NCI-H82 treated with DMSO at 0.1 percent for 48 hours (cell line): ENCODE measurements at regions not wholly inside any gene's neighbourhood (a gene's known extent, or its start where the extent isn't known, plus 50 kb on each side); places are given as distances from the start of the nearest gene placed in this dataset.
"Not testable (repeated sequence)": the region's sequence is repeated elsewhere in the genome, so short reads cannot be mapped to it uniquely, and the experiment has no call there.

Source experiments
- DNase-seq: peaks from one replicate; lab custom pipeline; 2025; ENCODE audit not compliant: unreplicated experiment; lab: John Stamatoyannopoulos, UW

DNA sequence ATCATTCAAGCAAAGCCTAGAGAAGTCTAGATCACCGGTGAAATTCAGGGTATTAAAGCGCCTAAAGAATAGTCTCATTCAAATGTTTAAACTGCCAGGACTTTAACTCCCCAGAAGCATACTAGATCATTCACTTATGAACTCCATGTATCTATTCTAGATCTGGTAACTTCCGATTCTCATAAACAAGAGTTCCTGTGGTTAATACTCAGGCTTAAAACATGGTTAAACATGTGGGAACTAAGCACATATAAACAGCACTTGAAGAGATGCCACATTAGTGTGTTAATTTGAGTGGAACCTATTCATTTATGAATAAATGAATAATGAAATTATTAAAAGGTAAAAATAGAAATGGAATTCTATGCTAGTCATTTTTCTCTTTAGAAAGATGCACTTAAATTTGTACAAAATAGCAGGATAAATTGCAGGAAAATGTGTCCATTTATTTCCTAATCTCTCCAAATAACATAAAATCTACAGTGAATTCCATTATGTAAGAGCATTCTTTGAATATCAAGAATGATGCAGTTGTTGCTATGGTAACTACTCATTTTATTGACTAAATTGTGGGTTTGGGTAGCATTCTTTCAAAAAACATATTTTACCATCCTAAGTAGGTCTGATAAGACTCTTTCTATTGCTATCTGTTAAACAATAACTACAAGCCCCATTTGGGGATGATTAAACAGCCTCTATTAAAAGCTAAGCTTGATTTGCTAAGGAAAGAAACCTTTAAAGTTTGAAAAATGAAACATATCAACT lies 147.6 kb upstream of the TMEM168 start:
- no peak for DNase-seq

DNA sequence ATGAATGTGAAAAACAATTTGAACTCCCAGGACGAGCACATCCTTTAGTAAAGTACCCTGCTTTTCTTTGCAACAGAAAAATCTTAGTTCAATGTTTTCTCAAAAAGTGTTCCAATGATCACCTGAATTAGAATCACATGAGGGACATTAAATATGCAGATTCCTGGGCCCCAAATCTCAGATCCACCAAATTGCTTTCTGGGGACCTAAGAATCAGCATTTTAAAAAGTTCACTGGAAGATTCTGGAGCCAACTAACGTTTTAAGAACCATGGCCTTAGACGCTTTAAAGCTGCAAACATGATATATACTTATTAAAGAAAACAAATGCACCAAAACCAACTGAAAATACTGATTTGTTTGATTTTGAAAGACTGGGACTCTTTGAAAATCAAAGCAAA lies 143.4 kb upstream of the TMEM168 start:
- no peak for DNase-seq

DNA sequence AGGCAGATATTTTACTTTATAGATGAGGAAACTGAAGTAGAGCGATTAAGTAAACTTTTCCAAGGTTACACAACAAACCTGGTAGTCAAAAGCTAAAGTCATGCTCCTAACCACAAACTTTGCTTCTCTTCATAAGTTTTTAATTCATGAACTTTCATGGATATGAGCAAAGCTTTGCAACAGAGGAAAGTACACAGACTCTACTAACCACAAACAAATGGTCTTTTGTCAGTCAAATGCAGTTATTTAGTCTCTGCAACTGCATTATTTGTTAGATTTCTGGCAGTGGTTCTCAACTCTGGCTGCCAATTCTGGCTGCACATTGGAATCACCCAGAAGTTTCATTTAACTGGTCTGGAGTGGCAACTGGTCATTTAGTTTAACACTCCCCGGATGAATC lies 140.6 kb upstream of the TMEM168 start:
- no peak for DNase-seq

DNA sequence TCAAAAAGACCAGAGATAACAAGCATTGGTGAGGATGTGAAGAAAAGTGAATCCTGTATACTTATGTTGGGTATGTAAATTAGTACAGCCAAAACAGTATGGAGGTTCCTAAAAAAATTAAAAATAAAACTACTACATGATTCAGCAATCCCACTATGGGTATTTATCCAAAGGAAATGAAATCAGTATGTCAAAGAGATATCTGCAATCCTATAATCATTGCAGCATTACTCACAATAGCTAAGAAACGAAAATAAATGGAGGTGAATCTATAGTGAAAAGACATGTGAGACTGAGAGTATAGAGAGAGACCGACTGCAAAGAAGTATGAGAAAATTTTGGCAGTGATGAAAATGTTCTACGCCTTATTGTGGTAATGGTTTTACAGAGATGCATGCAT lies 139.2 kb upstream of the TMEM168 start:
- no peak for DNase-seq

DNA sequence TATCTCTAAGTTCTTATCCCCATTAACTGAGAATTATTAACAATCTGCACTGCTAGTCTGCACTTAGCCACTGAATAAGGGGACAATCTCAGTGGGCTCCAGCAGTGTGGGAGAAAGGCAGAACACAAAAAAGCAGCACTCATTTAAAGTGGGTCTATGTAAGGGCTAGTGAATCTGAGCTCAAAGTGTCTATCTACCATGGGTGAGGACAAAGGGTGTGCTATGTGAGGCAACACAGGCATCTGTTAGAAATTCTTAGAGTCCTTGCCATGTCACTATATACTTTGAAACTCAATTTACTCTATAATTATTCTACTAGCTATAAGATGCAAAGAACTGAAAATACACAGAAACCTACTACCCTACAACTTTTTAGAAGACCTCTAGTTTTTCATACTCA lies 135.8 kb upstream of the TMEM168 start:
- no peak for DNase-seq

DNA sequence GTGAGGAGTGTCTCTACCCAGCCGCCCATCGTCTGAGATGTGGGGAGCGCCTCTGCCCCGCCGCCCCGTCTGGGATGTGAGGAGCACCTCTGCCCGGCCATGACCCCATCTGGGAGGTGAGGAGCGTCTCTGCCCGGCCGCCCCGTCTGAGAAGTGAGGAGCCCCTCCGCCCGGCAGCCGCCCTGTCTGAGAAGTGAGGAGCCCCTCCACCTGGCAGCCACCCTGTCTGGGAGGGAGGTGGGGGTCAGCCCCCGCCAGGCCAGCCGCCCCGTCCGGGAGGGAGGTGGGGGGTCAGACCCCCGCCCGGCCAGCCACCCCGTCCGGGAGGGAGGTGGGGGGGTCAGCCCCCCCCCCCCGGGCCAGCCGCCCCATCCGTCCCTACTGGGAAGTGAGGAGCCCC lies 132.4 kb upstream of the TMEM168 start:
- not testable (repeated sequence) for DNase-seq

DNA sequence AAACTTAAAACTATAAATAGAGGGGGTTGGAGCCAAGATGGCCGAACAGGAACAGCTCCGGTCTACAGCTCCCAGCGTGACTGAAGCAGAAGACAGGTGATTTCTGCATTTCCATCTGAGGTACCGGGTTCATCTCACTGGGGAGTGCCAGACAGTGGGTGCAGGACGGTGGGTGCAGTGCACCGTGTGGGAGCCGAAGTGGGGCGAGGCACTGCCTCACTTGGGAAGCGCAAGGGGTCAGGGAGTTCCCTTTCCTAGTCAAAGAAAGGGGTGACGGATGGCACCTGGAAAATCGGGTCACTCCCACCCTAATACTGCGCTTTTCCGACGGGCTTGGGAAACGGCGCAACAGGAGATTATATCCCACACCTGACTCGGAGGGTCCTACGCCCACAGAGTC lies 126.2 kb upstream of the TMEM168 start:
- not testable (repeated sequence) for DNase-seq

DNA sequence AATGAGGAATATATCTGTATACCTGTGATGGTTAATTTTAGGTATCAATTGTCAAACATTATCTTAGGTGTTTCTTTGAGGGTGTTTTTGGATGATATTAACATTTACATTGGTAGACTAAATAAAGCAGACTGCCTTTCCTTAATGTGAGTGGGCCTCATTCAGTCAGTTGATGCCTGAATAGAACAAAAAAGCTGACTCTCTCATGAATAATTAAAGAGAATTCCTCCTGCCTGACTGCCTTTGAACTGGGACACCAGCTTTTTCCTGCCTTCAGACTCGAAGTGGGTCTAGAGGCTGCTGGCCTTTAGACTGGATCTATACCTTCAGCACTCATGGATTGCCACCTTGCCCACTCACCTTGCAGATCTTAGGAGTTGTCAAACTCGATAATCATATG lies 117.9 kb upstream of the TMEM168 start:
- DNase-seq = no peak

DNA sequence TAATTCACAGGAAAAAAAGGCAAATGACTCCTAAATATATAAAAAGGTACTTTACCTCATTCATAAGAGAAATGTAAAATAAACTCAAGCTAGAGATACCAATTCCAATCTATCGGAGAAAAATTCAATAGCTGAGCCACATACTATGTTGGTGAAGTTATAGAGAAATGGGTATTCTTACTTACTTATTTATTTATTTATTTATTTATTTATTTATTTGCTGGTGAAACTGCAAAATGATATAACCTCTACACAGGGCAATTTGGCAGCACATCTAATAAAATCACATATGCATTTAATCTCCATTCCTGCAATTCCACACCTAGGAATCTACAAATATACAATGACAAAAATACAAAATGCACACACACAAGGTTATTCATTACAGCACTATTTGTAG lies 117.5 kb upstream of the TMEM168 start:
- no peak for DNase-seq

DNA sequence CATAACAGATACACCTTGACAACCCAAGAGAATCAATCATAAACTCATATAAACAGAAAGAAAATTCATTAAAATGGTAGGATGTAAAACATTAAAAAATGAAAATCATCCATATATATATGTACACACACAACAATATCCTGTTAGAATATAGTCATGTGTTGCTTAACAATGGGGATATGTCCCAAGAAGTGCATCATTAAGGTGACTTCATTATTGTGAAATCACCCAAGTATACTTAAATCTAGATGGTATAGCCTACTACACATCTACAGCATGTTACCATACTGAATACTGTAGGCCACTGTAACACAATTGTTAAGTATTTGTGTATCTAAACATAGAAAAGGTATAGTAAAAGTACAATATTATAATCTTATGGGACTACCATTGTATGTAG lies 115.8 kb upstream of the TMEM168 start:
- DNase-seq = no peak

DNA sequence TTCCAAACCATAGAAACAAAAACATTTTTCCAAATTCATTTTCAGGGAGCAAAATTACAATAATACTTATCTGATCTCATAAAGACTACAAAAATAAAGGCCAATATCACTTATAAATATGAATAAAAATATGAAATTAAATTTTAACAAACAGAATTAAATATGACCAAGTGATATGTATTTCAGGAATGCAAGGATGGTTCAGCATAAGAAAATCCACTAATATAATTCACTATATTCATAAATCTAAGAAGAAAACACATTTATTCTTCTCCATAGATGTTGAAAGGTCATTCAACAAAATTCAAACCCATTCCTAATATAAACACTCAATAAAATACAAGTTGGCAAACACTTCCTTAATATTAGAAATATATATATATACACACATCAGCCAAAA lies 115.2 kb upstream of the TMEM168 start:
- no peak for DNase-seq

DNA sequence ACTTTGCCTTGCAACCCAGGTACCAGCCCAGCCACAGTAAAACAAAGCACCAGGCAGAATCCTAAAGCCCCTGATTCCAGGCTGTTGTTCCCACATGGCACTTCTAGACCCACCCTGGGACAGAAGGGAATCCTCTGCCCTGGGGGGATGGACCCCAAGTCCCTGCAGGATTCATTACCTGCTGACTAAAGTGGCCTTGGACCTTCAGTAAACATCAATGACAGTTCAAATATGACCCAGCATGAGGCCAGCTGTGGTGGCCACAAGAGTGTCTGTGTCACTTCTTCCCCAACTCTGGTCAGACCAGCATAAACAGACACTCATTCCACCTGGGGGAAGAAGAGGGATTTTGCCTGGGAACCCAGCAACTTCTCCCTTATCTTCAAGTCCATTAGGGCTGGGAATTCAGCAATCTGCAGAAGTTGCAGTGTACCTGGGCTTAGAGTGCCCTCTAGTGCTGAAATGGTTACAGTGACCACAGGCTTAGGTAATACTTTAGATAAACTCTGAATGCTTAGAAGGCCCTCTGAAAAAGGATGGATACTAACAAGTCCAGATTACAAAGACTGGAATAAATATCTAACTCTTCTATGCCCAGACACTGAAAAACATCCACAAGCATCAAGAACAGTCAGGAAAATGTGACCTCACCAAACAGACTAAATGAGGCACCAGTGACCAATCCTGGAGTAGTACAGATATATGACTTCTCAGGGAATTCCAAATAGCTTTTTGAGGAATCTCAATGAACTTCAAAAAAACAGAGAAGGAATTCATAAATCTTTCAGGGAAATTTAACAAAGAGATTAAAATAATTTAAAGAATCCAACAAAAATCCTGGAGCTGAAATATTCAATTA lies 108.5 kb upstream of the TMEM168 start:
- DNase-seq = peak; percentile 43

DNA sequence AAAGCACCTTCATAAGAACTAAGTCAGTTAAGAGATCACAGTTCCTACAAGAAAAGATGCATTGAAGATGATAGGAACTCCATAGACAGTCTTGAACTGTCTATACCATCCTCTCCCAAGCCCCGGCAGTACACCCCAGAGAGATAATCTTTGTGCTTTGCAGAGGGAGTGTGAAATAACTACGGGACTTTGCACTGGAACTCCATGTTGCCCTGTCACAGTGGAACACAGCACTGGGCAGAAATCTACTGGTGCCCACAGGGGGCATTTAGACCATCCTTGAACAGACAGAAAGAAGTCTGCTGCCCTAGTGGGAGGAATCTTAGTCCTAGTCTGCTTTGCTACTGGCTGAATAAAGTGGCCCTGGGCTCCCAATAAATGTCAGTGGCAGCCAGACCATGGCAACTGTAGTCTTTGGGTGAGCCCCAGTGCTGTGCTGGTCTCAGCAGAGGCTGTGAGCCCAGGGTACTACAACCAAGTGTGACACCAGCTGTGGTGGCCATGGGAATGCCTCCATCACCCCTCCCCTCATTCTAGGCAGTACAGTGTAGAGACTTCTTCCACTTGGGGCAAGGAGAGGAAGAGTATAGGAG lies 107.7 kb upstream of the TMEM168 start:
- DNase-seq = no peak

DNA sequence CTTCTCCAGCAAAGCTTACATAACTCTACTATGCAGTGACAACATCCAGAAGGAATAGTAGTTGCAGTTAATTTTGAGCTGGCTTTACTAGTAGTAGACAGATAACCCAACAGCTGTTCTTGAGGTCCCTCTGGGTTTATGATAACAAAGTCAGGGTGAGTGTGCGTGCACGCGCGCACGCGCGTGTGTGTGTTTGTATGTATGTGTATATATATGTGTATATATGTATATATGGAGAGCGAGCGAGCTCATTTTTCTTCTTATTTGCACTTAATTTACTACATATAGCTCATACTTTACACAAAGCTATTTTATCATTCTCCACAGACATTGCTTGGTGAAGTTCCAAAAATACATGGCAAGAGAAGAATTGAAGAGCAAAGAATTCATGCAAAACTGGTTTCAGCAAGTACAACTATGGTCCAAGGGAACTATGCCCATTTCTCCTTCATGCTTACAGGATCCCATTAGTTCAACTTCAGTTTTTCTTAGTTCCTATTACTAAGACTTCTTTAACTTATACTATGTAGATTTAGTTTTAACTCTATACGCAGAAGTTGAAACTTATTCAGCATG lies 105.9 kb upstream of the TMEM168 start:
- no peak for DNase-seq

DNA sequence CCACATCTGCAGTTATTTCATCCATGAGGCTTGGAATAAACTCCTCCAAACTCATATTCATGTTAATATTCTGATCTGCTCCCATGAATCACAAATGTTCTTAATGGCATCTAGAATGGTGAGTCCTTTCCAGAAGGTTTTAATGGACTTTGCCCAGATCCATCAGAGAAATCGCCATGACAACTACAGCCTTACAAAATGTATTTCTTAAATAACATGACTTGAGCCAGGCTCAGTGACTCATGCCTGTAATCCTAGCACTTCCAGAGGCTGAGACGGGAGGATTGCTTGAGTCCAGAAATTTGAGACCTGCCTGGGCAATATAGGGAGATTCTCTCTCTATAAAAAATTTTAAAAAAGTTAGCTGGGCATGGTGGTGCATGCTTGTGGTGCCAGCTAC lies 102.1 kb upstream of the TMEM168 start:
- no peak for DNase-seq

DNA sequence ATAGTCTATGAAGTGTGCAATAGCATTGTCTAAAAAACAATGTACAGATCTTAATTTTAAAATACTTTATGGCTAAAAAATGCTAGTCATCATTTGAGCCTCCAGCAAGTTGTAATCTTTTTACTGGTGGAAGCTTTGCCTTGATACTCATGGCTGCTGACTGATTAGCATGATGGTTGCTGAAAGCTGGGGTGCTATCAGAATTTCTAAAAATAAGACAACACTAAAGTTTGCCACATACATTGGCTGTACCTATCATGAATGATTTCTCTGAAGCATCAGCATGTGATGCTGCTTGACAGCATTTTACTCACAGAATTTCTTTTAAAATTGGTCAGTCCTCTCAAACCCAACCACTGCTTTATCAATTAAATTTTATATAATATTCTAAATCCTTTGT lies 101.5 kb upstream of the TMEM168 start:
- no peak for DNase-seq

DNA sequence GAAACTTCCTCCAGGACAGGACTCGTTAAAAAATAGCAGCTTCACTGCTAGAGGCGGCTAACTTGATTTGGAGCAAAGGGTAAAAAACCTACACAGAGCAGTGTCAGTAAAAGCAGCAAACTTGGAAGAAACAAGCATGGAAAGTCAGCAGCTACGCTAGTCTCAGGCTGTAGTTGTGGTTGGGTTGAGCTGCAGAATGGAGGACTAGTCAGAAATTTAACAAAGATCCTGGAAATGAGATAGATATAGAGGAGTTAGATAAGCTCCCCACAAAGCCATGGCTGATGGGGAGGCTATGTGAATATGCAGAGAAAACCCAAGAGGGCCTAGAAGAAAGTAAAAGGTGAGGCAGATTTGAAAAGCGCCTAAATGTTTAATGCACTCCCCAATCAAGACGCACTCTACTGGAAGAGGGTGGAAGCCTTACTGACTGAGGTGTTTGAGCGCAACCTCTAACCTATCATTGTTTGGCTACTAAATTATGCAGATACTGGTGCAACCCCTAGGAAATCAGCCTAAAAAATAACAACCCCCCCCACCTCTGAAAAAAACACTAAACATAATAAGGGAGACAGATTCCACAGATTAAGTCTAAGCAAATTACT lies 99.7 kb upstream of the TMEM168 start:
- DNase-seq = no peak

DNA sequence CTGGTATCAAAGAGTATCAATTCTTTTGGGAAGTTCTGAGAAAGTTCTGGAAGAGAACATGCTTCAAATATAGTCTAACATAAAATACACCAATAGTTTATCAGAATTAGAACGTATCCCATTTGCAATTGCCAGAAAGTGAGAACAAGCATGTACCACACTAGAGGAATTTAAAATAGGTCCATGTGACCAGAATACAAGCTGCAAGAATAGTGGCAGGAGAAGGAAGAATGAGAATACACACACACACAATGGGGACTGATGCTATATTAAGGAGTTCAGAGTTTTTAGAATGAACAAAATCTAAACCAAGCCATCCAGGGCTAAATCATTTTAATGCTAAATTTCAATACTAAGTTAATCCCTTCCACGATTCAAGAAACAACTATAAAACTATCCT lies 99.1 kb upstream of the TMEM168 start:
- no peak for DNase-seq

DNA sequence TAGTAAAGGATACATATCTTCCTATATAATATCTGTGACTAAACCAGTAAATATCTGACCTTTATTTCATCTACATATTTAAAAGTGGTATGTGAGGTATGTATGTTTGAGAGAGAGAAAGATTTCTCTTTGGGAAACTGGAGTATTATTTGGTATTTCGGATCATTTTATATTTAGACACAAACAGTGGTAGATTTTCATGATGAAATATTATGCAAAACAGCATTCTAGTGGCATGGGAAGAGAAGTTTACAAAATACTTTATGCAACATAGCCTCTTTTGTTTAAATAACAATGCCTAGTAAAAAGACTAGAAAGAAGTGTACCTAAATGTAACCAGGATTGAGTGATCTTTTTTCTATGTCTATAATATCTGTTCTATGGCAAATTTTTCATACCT lies 98.6 kb upstream of the TMEM168 start:
- DNase-seq = no peak

DNA sequence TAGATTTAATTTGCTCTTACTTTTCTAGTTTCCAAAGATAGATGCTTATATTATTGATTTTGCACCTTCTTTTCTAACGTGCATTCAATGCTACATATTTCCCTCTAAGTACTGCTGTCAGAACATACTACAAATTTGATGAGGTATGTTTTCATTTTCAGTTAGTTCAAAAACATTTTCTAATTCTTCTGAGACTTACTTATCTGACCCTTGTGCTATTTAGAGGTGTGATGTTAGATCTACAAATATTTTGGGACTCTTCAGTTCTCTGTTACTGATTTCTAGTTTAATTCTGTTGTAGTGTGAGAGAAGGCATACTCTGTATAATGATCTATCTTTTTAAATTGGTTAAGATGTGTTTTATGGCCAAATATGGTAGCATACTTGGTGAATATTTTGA lies 97.8 kb upstream of the TMEM168 start:
- DNase-seq = no peak

DNA sequence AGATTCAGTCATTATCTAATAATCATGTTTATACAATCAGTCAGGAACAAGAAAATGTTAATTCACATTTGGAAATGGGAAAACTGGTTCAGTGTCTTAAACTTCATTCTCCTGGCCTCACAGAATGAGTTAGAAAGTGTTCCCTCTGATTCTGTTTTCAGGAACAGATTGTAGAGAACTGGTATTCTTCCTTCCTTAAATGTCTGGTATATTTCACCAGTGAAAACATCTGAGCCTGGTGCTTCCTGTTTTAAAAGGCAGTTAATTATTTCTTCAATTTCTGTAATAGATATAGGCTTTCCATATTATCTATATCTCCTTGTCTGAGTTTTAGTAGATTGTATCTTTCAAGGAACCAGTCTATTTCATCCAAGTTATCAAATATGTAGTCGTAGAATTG lies 97.1 kb upstream of the TMEM168 start:
- DNase-seq = no peak
